CD4-positive, alpha-beta T cell treated with Interleukin-6 for 4 hours (primary cell): ENCODE measurements at regions not wholly inside any gene's neighbourhood (a gene's known extent, or its start where the extent isn't known, plus 50 kb on each side); places are given as distances from the start of the nearest gene placed in this dataset.
"Not testable (repeated sequence)": the region's sequence is repeated elsewhere in the genome, so short reads cannot be mapped to it uniquely, and the experiment has no call there.

ENCODE experiments used
- DNase-seq: peaks from one replicate; pipeline ENCODE4 v3.0.0-alpha.2; 2020; ENCODE audit warnings: mixed read lengths

DNA sequence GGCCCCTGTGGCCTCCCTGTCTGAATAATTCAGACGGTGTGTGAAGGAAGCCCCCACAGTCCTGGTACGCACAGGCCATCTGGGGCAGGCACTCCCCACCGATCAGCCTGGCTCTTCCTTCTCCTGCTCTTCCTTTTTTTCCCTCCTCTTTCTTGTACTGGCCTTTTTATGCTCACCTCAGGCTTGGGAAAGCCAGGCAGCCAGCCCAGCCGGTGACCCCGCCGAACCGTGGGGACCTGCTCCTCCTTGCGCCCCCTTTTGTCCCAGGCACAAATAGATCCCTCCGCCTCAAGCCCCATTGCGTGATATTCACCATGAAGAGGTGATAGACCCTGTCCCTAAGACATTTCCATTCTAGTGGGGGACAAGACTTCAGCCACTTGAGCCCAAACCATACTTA lies 80.2 kb upstream of the BRD7 start:
- no peak for DNase-seq

DNA sequence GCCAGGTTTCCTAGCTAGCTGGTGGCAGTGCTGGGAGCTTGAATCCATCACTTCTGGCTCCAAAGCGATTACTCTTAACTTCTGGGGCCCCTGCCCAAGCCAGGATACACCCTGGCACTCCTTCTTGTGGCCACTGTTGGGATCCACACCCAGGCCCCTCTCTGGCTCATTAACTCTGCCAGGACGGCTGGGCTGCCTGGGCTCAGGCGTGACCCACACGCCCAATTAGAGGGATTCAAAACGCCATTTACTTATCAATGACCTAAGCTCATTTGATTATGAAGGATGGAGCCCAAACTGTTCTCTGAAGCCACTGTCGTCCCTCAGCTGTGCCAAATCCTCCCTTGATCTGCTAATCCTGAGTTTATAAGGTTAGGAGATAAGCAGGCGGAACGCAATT lies 79.7 kb upstream of the BRD7 start:
- no peak for DNase-seq

DNA sequence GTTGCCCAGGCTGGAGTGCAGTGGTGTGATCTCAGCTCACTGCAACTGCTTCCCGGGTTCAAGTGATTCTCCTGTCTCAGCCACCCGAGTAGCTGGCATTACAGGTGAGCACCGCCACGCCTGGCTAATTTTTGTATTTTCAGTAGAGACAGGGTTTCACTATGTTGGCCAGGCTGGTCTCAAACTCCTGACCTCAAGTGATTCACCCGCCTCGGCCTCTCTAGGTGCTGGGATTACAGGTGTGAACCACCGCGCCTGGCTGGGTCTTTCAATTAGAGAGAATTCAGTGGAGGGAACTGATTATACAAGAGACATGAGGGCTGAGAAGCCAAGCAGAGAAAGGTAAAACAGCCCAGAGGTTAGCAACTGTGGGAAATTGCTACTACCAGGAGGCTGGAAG lies 78.6 kb upstream of the BRD7 start:
- not testable (repeated sequence) for DNase-seq

DNA sequence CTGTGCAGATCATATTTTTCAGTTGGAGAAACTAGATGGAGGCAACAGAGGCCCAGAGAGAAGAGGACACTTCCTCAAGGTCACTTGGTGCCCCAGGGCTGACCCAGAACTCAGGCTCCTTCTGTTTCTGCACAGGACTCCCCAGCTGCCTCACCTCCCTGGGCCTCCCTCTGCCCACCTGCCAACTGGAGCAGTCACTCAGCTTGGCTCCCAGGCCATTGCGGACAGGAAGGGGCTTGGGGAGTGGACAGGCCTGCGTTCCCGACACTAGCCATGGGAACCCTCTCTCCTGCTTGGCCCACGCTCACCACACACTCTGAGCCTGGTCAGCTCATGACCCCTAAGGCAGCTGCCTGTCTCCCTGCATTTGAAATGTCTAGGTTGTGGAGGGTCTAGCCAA lies 78.1 kb upstream of the BRD7 start:
- no peak for DNase-seq

DNA sequence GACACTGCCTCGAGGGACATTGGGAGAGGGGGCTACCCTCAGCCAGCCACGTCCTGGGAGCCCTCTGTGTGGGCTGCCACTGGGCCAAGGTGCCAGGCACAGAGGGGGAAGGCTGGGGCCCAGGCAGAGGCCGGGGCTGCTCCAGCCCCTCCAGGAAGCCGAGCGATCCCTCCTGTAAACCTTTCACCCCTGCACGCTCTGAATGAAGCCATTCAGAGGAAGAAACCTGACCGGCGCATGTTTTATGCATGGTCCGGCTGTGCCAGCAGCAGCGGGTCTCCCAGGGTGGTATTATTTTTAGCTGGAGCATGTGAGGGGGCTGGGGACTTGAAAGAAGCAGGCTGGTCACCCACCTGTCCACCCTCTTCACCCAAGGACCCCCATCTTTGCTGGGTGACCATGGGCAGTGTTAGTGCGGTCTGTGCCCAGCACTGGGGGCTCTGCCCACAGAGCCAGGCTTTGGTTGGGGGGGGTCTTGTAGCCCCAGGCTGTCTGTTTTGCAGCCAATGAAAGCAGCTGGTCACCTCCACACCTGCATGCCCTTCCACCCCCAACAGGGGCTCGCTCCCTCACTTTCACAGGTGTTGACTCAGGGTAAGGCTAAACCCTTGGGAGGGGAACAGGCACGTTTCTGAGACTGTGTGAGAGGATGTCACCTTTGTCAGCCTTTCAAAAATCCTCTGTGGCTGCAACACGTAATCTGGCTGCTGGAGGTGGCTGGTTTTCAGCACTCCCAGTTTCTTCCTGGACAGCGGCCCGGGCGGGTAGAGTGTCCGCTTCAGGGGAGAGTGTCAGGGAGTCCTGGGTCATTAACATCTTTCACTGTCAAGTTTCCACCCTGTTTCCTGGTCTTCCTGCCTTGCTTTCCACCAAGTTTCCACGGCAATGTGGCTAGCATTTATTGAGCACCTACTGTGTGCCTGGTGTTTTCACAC lies 77.1 kb upstream of the BRD7 start:
- DNase-seq, result no peak

DNA sequence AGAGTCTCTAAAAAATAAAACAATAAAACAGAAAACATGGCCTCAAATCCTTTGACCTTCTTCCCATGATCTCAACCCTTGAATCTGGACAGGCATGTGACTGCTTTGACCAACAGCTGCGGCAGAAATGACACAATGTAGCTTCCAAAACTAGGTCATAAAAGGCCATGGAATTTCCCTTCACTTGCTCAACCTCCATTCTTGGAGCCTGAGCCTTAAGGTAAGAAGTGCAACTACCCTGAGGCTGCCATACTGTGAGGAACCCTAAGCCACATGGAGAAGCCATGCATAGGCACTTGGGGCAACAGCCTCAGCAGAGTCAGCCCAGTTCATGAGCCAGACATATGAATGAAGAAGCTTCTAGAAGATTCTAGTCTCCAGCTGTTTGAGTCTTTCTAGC lies 75.7 kb upstream of the BRD7 start:
- no peak for DNase-seq

DNA sequence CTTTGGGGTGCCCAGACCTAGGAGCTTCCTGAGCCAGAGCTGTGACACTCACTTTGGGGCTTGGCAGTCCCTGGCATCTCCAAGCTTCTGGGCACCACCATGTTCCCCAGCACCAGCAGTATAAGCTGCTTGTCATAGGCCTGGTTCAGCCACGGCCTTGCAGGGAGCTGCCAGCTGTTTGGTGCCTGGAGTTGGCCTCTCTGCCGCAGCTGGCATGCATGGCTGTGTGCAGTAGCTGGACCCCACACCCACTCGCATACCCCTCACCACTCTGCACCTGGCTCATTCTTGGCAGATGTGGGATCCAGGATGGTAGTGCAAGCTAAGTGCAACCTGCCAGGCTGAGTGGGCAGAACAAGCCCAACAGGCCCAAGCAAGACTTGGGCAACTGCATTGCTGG lies 73.4 kb upstream of the BRD7 start:
- no peak for DNase-seq

DNA sequence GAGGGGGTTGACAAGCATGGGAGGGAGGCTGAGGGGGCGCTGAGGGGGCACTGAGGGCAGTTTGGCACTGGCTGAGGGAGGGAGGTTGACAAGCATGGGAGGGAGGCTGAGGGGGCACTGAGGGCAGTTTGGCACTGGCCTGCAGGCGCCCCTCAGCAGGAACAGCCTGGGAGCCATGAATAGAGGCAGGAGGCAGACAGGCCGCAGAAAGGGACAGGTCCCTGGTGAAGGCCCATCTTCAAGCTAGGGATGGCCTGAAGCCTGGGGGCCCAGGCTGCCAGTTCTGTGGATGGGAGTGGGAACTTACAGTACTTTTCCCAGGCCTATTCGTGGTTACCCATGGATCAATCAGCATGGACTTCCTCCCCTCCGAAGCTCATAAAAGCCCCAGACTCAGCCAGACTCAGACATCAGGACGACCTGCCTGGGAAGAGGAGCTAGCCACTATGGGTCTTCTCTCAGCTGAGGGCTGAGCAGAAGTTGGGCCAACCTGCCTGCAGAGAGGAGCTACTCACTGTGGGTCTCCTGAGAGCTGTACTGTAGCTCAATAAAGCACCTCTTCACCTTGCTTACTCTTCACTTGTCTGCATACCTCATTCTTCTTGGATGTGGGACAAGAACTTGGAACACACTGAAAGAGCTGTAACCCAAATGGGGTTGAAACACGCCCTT lies 72.8 kb upstream of the BRD7 start:
- no peak for DNase-seq

DNA sequence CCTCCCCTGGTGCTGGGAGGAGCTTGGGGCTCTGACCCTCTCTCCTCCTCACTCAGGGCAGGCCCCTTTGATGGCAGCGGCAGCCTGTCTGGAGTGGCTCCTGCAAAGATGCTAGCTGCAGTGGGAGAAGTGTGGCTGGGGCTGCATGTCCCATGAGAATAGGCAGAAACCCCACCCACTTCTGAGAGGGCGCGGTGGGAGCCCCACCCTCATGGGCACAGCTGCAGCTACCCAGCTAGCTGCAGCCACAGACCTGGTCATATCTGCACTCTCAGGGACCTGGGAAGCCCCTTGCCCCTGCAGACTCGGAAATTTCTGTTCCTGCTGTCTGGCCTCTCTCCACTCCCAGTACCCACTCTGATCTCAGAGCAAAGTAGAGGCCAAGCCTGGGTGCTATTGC lies 72.2 kb upstream of the BRD7 start:
- no peak for DNase-seq

DNA sequence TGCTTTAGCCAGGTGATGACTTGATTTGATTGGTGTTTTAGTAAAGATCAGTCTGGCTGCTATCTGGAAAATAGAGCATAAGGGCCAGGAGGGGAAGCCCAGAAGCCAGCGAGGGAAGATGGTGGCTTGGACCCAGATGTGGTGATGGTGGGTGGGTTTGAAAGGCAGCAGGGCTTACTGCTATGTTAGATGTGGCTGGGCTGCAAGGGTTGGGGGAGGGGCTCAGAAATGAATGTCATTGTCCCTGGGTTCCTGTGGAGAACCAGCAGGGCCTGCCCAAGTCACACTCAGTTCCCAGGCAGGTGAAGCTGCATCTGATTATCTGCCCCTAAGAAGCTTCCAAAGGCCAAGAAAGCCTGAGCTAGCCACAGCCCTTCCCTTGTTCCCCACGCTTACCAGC lies 71.7 kb upstream of the BRD7 start:
- no peak for DNase-seq

DNA sequence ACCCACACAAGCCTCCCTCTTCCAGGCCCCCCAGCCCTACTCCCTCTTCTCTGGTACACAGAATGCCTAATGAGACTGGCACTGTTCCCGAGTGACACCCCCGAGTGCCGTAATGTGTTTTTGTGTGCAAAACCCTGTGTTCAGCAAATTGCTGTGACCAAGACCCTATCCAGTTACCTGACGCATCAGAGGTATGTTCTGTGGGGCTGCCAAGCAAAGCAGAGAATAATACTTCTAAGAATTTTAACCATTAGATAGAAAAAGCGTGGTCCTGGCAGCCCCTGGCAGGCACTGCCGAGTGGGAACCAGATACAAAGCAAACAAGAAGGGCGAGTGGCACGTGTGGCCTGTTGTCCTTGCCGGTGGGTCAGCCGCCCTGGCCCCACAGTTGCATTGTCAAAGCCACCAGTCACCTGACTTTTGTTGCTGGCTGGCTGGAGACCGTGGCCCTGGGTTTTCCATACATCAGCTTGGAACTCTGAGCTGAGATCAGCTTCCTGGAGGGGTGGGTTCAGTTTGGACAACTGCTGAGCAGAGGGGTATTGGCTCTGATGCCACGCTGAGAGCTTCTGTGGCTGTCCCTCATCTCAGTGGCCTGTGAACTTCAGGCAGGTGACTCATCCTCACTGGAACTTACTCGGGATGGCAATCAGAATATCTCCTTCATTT lies 69.1 kb upstream of the BRD7 start:
- DNase-seq, result no peak

DNA sequence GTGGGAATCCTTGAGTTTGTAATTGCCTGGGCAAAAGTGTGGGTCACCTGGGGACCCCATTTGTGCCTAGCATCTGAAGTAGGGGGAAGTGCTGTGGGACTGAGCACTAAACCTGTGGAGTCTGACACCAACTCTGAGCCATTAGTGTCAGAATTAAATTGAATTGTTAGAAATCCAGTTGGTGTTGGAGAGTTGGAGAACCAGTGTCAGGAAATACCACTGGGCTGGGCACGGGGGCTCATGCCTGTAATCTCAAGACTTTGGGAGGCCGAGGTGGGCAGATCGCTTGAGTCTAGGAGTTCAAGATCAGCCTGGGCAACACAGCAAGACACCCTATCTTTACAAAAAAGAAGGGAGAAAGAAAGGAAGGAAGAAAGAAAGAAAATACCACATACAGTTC lies 67.5 kb upstream of the BRD7 start:
- DNase-seq, result no peak

DNA sequence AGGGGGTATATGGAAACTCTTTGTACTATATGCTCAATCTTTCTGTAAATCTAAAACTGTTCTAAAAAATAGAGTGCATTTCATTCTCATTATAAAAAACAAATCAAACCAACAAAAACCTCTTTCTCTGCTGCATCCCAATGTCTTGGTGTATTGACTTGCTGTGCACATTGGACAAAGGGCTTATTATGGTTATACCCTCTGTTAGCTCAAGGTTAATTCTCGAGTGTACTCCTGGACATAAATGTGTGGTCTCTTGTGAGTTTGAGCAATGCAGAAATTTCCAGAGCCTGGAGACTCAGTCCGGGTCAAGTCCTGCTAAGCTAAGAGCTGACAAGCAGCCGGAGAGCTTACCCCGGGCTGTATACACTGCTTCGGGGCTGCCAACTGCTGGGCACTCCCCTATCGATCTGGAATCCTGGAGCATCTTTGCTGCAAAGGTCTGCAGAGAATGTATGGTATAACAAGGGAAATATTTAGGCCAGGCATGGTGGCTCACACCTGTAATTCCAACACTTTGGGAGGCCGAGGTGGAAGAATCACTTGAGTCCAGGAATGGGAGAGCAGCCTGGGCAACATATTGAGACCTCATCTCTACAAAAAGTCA lies 66.2 kb upstream of the BRD7 start:
- DNase-seq, result no peak

DNA sequence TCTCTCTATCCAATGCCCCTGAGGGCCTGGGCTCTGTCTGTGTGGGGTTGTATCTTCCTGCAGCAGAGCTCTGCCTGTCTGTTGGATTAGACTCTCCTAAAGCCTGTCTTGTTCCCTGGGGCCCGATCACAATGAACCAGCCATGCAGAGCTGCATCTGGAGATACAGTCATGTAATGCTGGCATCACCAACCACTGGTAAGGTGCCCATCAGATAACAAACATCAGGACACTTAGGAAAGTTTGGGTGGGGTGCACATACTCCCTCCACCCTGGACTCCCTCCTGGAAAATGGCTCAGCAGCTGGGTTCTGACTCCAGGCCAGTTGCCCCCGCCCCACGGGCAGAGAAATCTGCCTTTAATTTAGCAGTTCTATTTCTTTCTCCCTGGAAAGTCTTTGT lies 61.3 kb upstream of the BRD7 start:
- no peak for DNase-seq

DNA sequence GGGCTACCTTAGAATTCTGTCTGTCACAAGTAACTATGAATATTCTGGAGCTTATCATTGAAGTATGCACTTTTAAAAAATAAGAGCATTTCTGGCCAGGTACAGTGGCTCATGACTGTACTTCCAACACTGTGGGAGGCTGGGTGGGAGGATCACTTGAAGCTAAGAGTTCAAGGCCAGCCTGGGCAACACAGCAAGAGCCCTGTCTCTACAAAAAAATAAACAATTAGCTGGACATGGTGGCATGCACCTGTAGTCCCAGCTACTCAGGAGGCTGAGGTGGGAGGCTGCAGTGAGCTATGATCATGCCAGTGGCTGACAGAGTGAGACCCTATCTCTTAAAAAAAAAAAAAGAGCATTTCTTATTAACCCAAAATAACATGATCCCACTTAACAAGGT lies 60.0 kb upstream of the BRD7 start:
- DNase-seq, result no peak

DNA sequence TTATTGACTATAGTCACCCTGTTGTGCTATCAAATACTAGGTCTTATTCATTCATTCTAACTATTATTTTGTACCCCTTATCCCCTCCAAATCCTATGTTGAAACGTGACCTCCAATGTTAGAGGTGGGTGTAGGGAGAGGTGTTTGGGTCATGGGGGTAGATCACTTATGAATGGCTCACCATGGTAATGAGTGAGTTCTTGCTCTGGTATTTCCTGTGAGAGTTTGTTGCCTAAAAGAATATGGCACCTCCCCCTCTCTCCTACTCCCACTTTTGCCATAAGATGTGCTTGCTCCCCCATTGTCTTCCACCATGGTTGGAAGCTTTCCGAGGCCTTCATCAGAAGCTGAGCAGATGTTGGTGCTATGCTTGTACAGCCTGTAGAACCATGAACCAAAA lies 59.3 kb upstream of the BRD7 start:
- DNase-seq, result no peak

DNA sequence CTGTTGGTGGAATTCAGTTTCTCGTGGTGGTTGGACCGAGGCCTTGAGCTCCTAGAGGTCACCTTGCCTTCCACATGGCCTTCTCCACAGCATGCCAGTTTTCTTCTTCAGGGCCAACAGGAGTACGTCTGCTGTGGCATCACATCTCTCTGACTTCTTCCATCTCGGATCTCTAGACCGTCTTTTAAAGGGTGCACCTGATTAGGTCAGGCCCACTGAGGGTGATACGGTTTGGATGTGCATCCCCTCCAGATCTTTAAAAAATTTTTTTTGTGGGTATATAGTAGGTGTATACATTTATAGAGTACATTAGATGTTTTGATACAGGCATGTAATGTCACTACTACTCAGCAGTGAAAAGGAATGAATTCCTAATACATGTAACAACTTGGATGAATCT lies 58.3 kb upstream of the BRD7 start:
- no peak for DNase-seq

DNA sequence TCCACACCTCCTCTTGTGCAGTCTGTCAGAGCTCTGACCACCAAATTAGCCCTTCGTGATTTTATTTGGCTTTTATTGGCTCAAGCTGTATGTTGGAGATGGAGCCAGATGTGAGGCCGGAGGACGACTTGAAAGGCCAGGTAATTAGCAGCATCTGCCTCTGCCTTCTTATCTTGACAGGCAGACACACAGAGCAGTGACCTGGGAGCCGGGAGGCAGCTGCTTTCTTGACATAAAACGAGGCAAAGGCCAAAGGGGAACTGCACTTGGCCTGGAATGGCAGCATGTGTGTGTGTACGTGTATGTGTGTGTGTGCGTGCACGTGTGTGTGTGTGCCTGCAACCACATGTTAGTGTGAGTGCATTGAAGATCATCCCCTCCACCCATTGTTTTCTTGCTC lies 56.9 kb upstream of the BRD7 start:
- no peak for DNase-seq

DNA sequence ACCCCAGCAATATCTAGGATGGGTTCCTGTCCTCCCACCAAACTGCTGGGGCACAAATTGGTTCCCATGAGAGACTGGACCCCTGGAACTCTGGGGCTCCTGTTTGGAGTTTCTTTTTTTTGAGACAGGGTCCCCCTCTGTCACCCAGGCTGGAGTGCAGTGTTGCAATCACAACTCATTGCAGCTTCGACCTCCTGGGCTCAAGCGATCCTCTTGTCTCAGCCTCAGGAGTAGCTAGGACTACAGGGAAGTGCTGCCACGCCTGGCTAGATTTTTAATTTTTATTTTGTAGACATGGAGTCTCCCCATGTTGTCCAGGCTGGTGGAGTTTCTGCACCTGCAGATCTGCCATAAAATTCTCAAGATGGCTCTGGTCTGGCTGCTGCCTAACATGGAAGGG lies 56.3 kb upstream of the BRD7 start:
- DNase-seq, result no peak

DNA sequence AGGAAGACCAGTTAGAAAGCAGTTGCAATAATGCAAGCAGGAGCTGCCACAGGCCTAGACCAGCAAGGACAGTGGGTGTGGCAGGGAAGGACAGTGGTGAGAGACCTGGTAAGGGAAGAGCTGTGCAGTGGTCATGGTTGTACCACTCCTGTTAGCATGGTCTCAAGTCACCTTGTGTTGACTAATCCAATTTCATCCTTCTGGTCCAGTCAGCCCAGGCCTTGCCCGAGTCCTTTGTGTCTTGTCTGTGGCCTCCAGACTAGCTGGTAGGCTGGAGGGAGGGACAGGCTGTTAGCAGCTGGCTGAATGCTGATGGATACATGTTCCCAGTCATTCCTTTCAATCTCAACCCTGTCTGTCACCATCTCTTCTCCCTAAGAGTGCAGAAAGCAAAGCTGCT lies 54.1 kb upstream of the BRD7 start:
- DNase-seq, result no peak

DNA sequence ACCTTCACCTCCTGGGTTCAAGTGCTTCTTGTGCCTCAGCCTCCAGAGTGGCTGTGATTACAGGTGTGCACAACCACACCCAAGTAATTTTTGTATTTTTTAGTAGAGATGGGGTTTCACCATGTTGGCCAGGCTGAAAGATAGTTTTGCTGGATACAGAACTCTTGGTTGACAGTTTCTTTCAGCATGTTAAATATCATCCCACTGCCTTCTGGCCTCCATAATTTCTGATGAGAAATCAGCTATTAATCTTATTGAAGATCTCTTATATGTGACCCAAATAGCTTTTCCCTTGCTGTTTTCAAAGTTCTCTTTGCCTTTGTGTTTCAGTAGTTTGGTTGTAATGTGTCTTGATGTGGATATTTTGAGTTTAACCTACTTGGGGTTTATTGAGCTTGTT lies 50.3 kb upstream of the BRD7 start:
- no peak for DNase-seq
